GM18868 (cell line): ENCODE measurements at regions not wholly inside any gene's neighbourhood (a gene's known extent, or its start where the extent isn't known, plus 50 kb on each side); places are given as distances from the start of the nearest gene placed in this dataset.

ENCODE experiments used
- ATAC-seq: cut with Tn5 transposase; IDR thresholded peaks from one replicate; pipeline ENCODE4 v1.9.1; 2021; ENCODE audit warnings: mild to moderate bottlenecking, moderate library complexity; ENCODE audit not compliant: unreplicated experiment

GRCh38 chr5:143665866-143666265 lies 146.1 kb upstream of the HMHB1 start:
- ATAC-seq: no peak

DNA sequence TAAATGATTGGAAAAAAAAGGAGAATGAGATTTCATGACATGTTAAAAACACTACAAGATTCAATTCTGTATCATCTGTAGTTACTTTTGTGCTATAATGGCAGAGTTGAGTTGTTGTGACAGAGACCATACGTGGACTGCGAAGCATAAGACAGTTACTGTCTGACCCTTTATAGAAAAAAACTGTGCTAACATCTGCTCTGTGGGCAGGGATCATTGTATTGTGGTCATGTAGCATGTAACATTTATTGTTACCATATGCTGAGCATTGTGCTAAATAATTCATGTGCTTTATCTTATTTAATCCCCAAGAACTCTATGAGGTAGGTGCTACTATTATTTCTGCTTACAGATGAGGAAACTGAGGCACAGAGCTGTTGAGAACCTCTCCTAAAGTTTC lies 147.3 kb upstream of the HMHB1 start:
- ATAC-seq: no peak

- no peak for ATAC-seq
Measured at GRCh38 chr5:143663872-143664271, 148.1 kb upstream of the HMHB1 start.

DNA sequence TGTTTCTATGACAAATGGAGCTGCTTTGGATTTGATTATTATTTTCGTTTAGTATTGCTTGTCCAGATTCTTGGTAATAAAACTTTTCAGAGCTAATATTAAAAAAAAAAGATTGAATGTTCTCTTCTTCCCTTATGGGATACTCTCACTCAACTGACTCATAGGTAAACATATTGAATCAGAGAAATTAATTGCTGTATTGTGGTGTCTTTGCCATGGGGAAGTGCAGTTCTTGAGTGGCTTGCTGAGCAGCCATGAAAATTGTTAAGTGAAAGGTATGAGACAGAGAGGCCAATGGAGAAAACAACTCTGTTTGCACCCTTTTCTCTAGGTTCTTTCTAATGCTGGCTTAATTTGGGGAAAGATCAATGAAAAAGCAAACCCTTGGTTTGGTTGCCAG lies 149.9 kb upstream of the HMHB1 start:
- ATAC-seq: no peak

DNA sequence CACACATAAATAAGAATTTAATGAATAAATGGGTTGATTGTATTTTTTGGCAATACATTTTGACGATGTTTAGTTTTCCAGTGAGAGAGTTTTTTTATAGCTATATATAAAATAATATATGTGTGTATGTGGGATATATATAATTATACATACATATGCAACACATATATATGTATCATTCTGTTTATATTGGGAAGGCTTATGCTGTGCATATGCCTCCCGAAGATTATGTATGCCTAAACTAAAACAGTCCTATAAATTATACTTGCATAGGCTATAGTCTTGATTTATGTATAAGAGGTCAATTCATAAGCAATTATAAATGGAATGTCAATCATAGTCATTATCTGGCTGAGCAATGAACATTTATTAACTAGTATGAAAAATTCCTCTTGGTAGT lies 151.3 kb upstream of the HMHB1 start:
- ATAC-seq: no peak

DNA sequence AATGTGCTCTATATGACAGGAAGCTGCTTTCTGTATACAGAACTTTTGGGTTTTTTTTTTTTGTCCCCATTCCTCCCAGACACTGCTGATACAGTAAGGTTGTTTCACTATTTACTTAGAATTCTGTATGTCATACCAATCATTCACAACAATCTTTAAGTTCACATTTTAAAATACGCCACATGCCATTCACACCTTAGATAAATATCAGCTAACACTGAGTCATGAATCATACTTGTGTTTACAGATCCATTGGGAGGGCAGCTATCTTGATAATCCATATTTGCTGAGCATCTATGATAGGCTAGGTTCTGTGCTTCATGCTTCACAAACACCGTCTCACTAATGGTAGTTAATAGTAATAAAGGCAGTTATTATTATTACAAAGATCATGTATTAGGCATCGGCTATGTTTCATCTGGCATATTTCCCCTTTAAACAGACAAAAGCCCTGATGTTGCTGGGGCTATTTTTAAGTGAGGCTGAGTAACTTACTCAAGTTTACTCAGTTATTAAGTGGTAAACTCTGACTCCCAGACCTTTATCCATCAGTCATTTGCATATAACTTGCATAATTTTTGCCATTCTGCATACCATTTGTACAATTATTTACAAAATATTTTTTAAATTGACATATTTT lies 152.2 kb upstream of the HMHB1 start:
- ATAC-seq: no peak

DNA sequence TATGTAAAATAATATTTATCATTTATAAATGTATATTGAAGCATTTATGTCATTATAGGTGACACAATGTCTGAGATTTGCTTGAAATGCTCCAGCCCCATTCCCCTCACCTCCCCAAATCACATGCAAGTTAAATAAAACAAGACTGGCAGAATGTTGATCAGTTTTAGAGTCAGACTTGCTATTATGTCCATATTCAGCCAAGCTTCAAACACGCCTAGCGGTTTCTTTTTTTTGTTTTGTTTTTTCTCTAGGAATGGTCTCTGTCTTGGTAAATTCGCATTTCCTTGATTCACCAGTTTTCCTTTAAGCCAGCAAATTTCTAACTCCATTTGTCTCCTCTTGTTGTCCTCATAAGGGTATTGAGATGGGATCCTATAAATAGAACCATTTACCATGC lies 153.0 kb upstream of the HMHB1 start:
- no peak for ATAC-seq

DNA sequence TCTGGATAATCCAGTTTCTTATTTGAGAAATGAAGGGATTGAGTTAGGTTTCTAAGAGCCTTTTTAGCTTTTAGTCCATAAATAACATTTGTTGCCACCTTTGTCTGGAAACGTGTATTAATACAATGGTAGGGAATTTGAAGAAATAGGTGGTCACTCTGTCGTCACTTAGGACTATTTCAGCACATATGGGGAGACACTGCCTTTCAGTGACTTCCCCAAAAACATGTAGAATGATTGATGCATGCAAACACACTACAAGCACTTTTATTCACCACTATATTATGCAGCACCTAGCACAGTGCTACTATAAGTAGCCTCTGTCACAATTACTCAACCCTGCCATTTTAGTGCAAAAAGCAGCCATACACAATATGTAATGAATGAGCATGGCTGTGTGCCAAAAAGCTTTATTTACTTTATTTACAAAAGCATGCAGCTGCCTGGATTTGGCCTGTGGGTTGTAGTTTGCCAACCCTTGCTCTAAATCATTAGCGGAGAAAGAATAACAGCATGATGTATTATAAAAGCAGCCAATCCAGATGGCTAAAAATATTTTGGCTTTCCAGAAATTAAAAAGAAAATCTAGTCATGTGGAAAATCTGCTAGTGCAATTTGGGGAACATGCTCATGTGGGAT lies 154.2 kb upstream of the HMHB1 start:
- no peak for ATAC-seq

DNA sequence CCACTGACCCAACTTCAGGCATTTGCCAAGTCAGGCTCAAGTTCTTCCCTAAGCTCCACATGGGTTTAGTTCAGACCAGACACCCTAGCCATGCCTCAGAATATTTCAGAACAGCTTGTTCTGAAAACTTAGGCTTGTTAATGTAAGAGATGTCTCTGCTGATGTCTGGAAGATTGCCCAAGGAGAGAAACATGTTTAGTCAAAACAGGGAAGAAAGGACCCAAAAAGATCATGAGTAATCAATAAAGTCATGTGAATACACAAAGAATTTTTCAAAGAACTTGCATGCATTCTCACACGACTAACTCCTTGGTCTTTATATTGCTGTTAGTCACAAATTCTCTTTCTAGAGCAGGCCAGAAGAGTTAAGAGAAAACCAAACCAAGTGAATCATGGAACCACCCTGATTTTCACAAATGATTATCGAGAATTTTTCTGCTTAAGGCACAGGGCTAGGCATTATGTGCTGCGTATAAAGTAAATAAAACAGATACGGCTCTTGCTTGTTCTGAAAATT lies 158.1 kb upstream of the HMHB1 start:
- no peak for ATAC-seq

GRCh38 chr5:143653256-143653655 lies 158.7 kb upstream of the HMHB1 start:
- ATAC-seq: no peak

DNA sequence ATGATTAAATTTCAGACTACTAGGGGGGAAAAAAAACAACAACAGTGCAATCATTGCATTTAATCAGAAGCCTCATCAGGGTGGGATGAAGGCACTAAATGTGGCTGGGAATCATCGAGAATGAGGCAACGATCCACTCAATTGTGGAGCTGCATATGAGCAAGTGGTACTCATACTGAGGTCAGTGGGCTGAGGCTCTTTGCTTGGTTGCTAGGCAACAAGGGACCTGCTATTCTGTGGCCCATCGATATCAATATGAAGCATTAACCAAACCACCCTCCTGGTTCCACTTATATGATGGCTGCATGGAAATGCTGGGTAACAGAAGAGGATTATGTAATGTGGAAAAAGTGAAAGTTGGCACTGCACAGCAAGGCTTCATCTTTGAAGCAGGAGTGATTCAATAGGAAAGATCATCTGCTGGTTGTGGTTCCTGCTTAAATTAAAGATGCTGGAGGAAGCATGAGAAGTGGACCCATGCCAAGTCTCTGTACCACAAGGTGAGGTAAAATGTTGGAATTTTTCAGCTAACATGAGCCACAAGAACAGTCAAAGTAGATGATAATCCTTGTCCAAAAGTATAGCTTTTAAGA lies 159.8 kb upstream of the HMHB1 start:
- no peak for ATAC-seq

DNA sequence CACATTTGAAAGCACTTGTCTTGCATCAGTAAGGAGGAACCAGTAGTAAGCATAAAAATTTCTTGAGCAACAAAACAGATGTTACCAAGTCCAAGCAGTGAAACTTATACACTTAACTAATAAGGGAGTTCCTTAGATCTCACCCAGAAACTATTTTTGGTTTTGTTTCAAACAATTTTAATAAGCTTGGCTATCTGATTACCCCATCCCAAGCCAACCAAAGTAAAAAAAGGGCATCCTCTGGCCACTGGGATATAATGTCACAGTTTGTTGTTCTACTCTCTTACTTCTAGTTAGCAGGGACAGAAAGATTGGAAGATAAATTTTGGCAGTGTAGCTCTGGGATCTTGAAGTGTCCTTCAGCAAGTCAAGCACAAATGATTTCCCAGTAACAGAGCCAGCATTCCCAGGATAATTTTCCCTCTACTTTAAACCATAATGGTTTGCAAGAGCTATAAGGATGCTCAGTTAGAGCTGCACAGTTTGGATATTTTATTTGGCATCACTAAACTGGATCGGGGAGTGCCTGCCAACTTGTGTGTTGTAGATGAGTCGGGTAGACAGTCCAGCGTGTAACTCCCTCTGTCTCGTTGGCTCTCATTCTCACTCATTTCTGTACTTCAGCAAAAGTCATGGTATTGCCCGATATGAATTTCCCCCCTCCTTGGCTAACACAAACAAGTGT lies 161.9 kb upstream of the HMHB1 start:
- no peak for ATAC-seq

DNA sequence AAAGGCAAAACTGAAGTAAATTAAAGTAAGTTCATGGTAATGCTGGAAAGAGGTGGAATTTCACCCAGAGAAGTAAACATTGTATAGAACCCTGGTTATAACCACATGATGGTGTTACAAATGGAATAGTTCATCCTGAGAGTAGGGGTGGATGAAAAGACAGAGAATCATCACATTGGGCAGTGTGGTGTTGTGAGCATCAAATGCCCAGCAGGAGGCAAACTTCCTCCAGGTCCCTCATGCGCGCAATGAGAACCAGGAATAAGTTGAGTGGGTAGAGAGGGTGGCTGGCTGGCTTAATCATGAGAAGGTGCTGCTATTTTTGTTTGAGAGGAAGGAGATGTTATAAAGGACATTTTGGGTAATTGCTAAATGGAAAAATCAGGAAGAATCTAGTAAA lies 163.3 kb upstream of the HMHB1 start:
- no peak for ATAC-seq

GRCh38 chr5:143646961-143647360 lies 165.0 kb upstream of the HMHB1 start:
- ATAC-seq: no peak

DNA sequence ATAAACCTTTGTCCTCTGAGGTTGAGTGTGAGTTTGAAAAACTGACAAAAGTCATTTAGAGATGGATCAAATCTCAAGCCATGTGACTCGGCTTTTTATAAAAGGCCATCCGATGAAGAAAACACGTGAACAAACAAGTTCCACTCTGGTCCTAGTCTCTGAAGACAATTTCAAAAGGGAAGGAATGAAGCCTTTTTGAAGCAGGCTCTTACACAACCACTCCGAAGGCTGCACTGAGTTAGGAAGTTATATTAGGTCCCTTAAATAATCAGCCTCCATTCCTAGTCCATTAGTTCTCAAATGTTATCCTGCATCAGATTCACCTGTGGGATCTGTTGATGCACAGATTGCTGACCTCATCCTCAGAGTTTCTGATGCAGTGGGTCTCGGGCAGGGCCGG lies 166.6 kb upstream of the HMHB1 start:
- ATAC-seq: no peak

- no peak for ATAC-seq
Measured at GRCh38 chr5:143644727-143645126, 167.2 kb upstream of the HMHB1 start.

DNA sequence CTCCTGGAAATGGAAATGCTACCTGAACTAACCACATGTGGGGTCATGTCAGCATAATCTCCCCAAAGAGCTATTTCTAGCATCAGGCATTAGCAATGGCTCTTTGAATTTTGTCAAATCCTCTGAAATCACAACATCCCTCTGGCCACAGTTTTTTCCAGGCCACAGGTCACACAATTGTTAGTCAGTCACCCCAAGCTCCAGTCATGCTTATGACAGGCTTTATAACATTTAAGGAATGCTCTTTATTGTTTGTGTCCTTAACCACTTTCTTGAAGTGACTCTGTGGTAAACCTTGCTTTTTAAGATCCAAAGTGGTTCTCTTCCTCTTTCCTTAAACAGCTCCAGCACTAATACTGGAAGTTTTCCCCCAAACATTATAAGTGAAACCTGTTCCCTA lies 169.2 kb upstream of the HMHB1 start:
- ATAC-seq: no peak

- ATAC-seq: peak; percentile 77
Measured at GRCh38 chr5:143641549-143642355, 170.2 kb upstream of the HMHB1 start.

DNA sequence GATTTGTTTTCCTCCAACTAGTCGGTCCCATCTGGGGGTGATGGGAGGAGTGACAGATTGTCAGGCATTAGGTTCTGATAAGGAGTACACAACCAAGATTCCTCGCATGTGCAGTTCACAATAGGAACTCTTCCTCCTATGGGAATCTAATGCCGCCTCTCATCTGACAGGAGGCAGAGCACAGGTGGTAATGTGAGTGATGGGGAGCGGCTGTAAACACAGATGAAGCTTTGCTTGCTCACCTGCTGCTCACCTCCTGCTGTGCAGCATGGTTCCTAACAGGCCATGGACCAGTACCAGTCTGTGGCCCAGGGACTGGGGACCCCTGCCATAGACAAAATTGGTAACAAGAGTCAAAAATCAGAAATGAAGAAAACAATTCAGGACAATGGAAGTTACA lies 173.3 kb upstream of the HMHB1 start:
- ATAC-seq: no peak

GRCh38 chr5:143636931-143637528 lies 174.9 kb upstream of the HMHB1 start:
- ATAC-seq: no peak

DNA sequence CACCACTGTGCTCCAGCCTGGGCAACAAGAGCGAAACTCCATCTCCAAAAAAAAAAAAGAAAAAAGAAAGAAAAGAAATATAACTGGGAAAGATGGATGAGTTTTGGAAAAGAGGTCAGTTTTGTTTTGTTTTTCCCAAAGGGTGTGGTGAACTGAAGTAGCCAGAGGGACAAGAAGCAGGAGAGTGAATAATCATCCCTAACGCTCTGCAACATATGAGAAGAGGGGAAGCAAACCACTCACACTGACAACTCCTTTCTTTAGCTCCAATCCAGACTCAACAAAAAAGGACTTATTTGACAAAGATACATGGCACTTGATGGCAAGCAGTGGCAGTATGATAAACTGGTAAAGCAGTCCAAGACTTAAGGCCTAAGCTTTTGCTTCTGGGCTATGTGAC lies 176.1 kb upstream of the HMHB1 start:
- no peak for ATAC-seq
